ENCODE measurements at regions not wholly inside any gene's neighbourhood (a gene's known extent, or its start where the extent isn't known, plus 50 kb on each side); places are given as distances from the start of the nearest gene placed in this dataset.

DNA sequence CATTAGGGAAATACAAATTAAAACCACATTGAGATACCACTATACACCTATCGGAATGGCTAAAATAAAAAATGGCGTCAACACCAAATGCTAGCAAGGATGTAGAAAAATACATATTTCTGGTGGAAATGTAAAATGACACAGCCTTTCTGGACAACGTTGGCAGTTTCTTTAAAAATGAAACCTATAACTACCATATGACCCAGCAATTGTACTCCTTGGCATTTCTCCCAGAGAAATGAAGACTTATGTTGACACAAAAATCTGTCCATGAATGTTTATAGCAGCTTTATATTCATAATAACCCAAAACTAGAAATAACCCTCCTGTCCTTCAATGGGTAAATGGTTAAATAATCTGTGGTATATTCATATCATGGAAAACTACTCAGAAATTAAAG, 188.7 kb upstream of the RAD23B start:
- no peak overlapping the region for H3K4ac ChIP-seq (ENCODE audit: low read depth, low read length)
- H3K27ac ChIP-seq (ENCODE audit: low read depth, low read length) = no peak overlapping the region
- no peaks in the 10 kb centered on the region for H3K9me3 ChIP-seq (ENCODE audit: insufficient read depth, low read depth, low read length)

DNA sequence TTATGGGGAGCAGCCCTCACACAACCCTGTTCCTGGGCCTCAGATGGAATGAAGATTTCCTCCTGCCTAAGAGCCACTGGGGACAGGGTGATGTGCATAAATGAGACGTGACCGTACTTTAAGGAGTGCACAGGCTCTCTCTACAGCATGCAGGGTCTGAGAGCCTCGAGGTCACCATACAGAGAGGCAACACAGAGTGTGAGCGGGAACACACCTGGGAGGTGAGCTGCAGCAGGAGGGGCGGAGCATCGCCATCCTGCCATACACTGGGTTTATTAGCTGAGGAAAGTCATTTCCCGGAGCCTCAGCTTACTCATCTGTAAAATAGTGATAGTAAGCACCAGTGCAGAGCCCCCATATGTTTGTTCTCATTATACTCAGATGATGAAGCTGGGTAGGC, 182.5 kb upstream of the RAD23B start:
- H4K91ac ChIP-seq (ENCODE audit: low read depth, low read length) = no peak overlapping the region
- WGBS (ENCODE audit: extremely low coverage, insufficient coverage, insufficient read length) = no CpG with 5 or more reads among the region's 7 CpGs
- no peaks in the 10 kb centered on the region for H3K4me1 ChIP-seq (ENCODE audit: control insufficient read depth in 1 of 2, insufficient read depth in 2 of 2, low read length in 2 of 2)
- no peak overlapping the region for H2BK120ac ChIP-seq (ENCODE audit: insufficient read depth, low read length, poor library complexity)
- H4K12ac ChIP-seq (ENCODE audit: low read depth, low read length) = no peak overlapping the region
- no peaks in the 10 kb centered on the region for H3K79me2 ChIP-seq (ENCODE audit: control insufficient read depth, insufficient read depth, low read length, poor library complexity)
- H3K4me3 ChIP-seq (ENCODE audit: low read depth, low read length) = no peak overlapping the region
- H3K14ac ChIP-seq (ENCODE audit: low read length) = no peak overlapping the region
- H3K36me3 ChIP-seq (ENCODE audit: control insufficient read depth in 1 of 2, insufficient read depth in 2 of 2, low read length in 2 of 2) = no peaks in the 10 kb centered on the region
- H2AFZ ChIP-seq (ENCODE audit: insufficient read depth, low read length, poor library complexity) = no peak overlapping the region
- no peak for DNase-seq
- no peak overlapping the region for H2BK12ac ChIP-seq (ENCODE audit: low read length)
- no peak overlapping the region for H3K18ac ChIP-seq (ENCODE audit: low read length)
- no peaks in the 10 kb centered on the region for H3K79me1 ChIP-seq (ENCODE audit: low read length)
- no peaks in the 10 kb centered on the region for H3K9me3 ChIP-seq (ENCODE audit: insufficient read depth, low read depth, low read length)
- H3K27ac ChIP-seq (ENCODE audit: low read depth, low read length) = no peak overlapping the region
- H3K4ac ChIP-seq (ENCODE audit: low read depth, low read length) = no peak overlapping the region
- H4K8ac ChIP-seq (ENCODE audit: low read depth, low read length) = no peak overlapping the region
- H2AK5ac ChIP-seq (ENCODE audit: low read length) = no peak overlapping the region
- H2BK5ac ChIP-seq (ENCODE audit: low read depth, low read length, poor library complexity) = no peak overlapping the region
- H3K23ac ChIP-seq (ENCODE audit: low read length) = no peak overlapping the region
- no peak overlapping the region for H3K4me2 ChIP-seq (ENCODE audit: low read length)
- no peaks in the 10 kb centered on the region for H3K27me3 ChIP-seq (ENCODE audit: insufficient read depth, low read length)
- no peak overlapping the region for H3K9ac ChIP-seq (ENCODE audit: low read length)

More for the DNA sequence above, 188.7 kb upstream of the RAD23B start:
- H4K8ac ChIP-seq (ENCODE audit: low read depth, low read length) = no peak overlapping the region
- H4K12ac ChIP-seq (ENCODE audit: low read depth, low read length) = no peak overlapping the region
- no peak for DNase-seq
- no peaks in the 10 kb centered on the region for H3K79me2 ChIP-seq (ENCODE audit: control insufficient read depth, insufficient read depth, low read length, poor library complexity)
- no peak overlapping the region for H3K9ac ChIP-seq (ENCODE audit: low read length)
- no peak overlapping the region for H2AK5ac ChIP-seq (ENCODE audit: low read length)
- no peak overlapping the region for H2BK120ac ChIP-seq (ENCODE audit: insufficient read depth, low read length, poor library complexity)
- no peaks in the 10 kb centered on the region for H3K4me1 ChIP-seq (ENCODE audit: control insufficient read depth in 1 of 2, insufficient read depth in 2 of 2, low read length in 2 of 2)
- no peak overlapping the region for H3K23ac ChIP-seq (ENCODE audit: low read length)
- H3K18ac ChIP-seq (ENCODE audit: low read length) = no peak overlapping the region
- H3K36me3 ChIP-seq (ENCODE audit: control insufficient read depth in 1 of 2, insufficient read depth in 2 of 2, low read length in 2 of 2) = no peaks in the 10 kb centered on the region
- no peak overlapping the region for H3K4me3 ChIP-seq (ENCODE audit: low read depth, low read length)
- no peak overlapping the region for H4K91ac ChIP-seq (ENCODE audit: low read depth, low read length)
- H2BK12ac ChIP-seq (ENCODE audit: low read length) = no peak overlapping the region
- no peaks in the 10 kb centered on the region for H3K27me3 ChIP-seq (ENCODE audit: insufficient read depth, low read length)
- no CpG with 5 or more reads among the region's 3 CpGs for WGBS (ENCODE audit: extremely low coverage, insufficient coverage, insufficient read length)
- H2BK5ac ChIP-seq (ENCODE audit: low read depth, low read length, poor library complexity) = no peak overlapping the region
- H3K79me1 ChIP-seq (ENCODE audit: low read length) = no peaks in the 10 kb centered on the region
- H3K14ac ChIP-seq (ENCODE audit: low read length) = no peak overlapping the region
- no peak overlapping the region for H3K4me2 ChIP-seq (ENCODE audit: low read length)
- H2AFZ ChIP-seq (ENCODE audit: insufficient read depth, low read length, poor library complexity) = no peak overlapping the region

GRCh38 chr9:107102011-107102410, 181.1 kb upstream of the RAD23B start:
- H2AK5ac ChIP-seq (ENCODE audit: low read length) = no peak overlapping the region
- no peak overlapping the region for H3K23ac ChIP-seq (ENCODE audit: low read length)
- H3K27ac ChIP-seq (ENCODE audit: low read depth, low read length) = no peak overlapping the region
- no peak overlapping the region for H2AFZ ChIP-seq (ENCODE audit: insufficient read depth, low read length, poor library complexity)
- H3K4ac ChIP-seq (ENCODE audit: low read depth, low read length) = no peak overlapping the region
- H4K91ac ChIP-seq (ENCODE audit: low read depth, low read length) = no peak overlapping the region
- no peak overlapping the region for H4K8ac ChIP-seq (ENCODE audit: low read depth, low read length)
- no peaks in the 10 kb centered on the region for H3K9me3 ChIP-seq (ENCODE audit: insufficient read depth, low read depth, low read length)
- no peak overlapping the region for H4K12ac ChIP-seq (ENCODE audit: low read depth, low read length)
- H2BK120ac ChIP-seq (ENCODE audit: insufficient read depth, low read length, poor library complexity) = no peak overlapping the region
- no peaks in the 10 kb centered on the region for H3K79me2 ChIP-seq (ENCODE audit: control insufficient read depth, insufficient read depth, low read length, poor library complexity)
- H3K4me3 ChIP-seq (ENCODE audit: low read depth, low read length) = no peak overlapping the region
- no peaks in the 10 kb centered on the region for H3K27me3 ChIP-seq (ENCODE audit: insufficient read depth, low read length)
- no peak overlapping the region for H2BK5ac ChIP-seq (ENCODE audit: low read depth, low read length, poor library complexity)
- no peaks in the 10 kb centered on the region for H3K79me1 ChIP-seq (ENCODE audit: low read length)
- WGBS (ENCODE audit: extremely low coverage, insufficient coverage, insufficient read length) = no CpG with 5 or more reads among the region's 5 CpGs
- no peaks in the 10 kb centered on the region for H3K4me1 ChIP-seq (ENCODE audit: control insufficient read depth in 1 of 2, insufficient read depth in 2 of 2, low read length in 2 of 2)
- DNase-seq = no peak
- no peak overlapping the region for H3K9ac ChIP-seq (ENCODE audit: low read length)
- no peak overlapping the region for H3K14ac ChIP-seq (ENCODE audit: low read length)
- no peak overlapping the region for H3K4me2 ChIP-seq (ENCODE audit: low read length)
- H2BK12ac ChIP-seq (ENCODE audit: low read length) = no peak overlapping the region
- no peak overlapping the region for H3K18ac ChIP-seq (ENCODE audit: low read length)
- no peaks in the 10 kb centered on the region for H3K36me3 ChIP-seq (ENCODE audit: control insufficient read depth in 1 of 2, insufficient read depth in 2 of 2, low read length in 2 of 2)

DNA sequence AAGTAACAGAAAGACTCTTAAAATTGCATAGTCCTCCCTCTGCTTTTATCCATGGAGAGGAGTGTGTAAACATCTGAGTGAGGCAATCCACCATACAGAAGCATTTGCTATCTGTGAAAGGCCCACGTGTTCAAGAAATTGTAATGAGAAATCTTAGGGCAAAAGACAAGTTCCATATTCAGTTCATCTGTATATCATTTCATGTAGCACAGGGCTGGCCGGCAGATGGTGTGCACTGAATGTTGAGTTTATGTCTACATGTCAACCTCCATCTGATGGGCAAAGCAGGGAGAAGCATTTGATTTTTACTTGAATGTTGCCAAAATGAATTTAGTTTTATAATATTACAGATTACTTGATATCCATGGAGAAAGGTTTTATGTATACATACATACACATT, 179.5 kb upstream of the RAD23B start:
- Histone ChIP-seq H3K36me3 (ENCODE audit: control insufficient read depth in 1 of 2, insufficient read depth in 2 of 2, low read length in 2 of 2) (no peaks in the 10 kb centered on the region), H3K23ac (ENCODE audit: low read length) (no peak overlapping the region), H3K4me3 (ENCODE audit: low read depth, low read length) (no peak overlapping the region), H3K18ac (ENCODE audit: low read length) (no peak overlapping the region), H3K4me1 (ENCODE audit: control insufficient read depth in 1 of 2, insufficient read depth in 2 of 2, low read length in 2 of 2) (no peaks in the 10 kb centered on the region), H3K9ac (ENCODE audit: low read length) (no peak overlapping the region), H2BK120ac (ENCODE audit: insufficient read depth, low read length, poor library complexity) (no peak overlapping the region), H4K8ac (ENCODE audit: low read depth, low read length) (no peak overlapping the region), H3K27ac (ENCODE audit: low read depth, low read length) (no peak overlapping the region), H2BK12ac (ENCODE audit: low read length) (no peak overlapping the region), H2BK5ac (ENCODE audit: low read depth, low read length, poor library complexity) (no peak overlapping the region), H3K9me3 (ENCODE audit: insufficient read depth, low read depth, low read length) (no peaks in the 10 kb centered on the region), H2AK5ac (ENCODE audit: low read length) (no peak overlapping the region), H2AFZ (ENCODE audit: insufficient read depth, low read length, poor library complexity) (no peak overlapping the region), H3K14ac (ENCODE audit: low read length) (no peak overlapping the region), H4K91ac (ENCODE audit: low read depth, low read length) (no peak overlapping the region), H4K12ac (ENCODE audit: low read depth, low read length) (no peak overlapping the region), H3K27me3 (ENCODE audit: insufficient read depth, low read length) (no peaks in the 10 kb centered on the region), H3K4me2 (ENCODE audit: low read length) (no peak overlapping the region), H3K79me2 (ENCODE audit: control insufficient read depth, insufficient read depth, low read length, poor library complexity) (no peaks in the 10 kb centered on the region), H3K4ac (ENCODE audit: low read depth, low read length) (no peak overlapping the region), H3K79me1 (ENCODE audit: low read length) (no peaks in the 10 kb centered on the region)
- no CpG with 5 or more reads among the region's 2 CpGs for WGBS (ENCODE audit: extremely low coverage, insufficient coverage, insufficient read length)
- no peak for DNase-seq
